ENCODE measurements at regions not wholly inside any gene's neighbourhood (a gene's known extent, or its start where the extent isn't known, plus 50 kb on each side); places are given as distances from the start of the nearest gene placed in this dataset.

DNA sequence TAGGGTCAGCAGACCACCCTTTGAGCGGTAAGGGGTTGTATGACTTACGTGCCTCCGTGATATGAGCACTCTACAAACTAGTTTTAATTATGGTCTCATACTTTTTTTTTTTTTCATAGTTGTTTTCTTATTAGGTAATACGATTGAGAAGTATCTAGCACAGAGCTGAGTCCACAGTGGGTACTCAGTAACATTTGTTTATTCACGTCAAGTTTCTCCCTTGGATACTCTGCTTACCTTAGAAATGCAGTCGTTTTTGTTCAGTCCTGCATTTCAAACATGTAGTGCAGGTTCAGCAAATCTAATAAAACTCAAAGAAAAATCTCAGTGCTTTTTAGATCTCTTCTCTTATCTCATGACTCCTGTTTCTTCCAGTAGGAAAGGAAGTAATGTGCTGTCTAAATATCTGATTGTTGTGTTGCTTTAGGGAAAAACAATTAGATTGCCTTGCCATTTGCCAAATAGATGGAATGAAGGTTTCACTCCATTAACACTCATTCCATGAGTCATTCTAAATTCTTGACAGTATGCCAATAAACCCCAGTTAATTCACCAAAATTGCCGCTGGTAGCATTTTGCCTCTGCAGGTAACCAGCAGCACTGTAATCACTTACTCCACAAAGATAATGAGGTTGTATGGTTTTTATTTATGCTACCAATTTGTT lies 118.9 kb downstream of the PTCSC3 start:
- TF ChIP-seq POLR2AphosphoS5 (IDR thresholded peaks at IDR 0.05; ENCODE audit: low read depth, low read length) (no peak), POLR2A (IDR thresholded peaks at IDR 0.05; ENCODE audit: low read depth, low read length) (no peak), TAF1 (IDR thresholded peaks at IDR 0.05; ENCODE audit: borderline replicate concordance, low read depth, low read length) (no peak)

Measured in GM12892 (cell line).